ENCODE measurements at regions not wholly inside any gene's neighbourhood (a gene's known extent, or its start where the extent isn't known, plus 50 kb on each side); places are given as distances from the start of the nearest gene placed in this dataset.

GRCh38 chr2:66683064-66683463 lies 248.1 kb downstream of the MEIS1 start:
- peaks cover 3% of the 10 kb centered on the region for H3K4me1 ChIP-seq (ENCODE audit: control insufficient read depth, insufficient read depth, low read length)
- no peaks in the 10 kb centered on the region for H3K36me3 ChIP-seq (ENCODE audit: control insufficient read depth in 2 of 2, insufficient read depth in 1 of 2, low read length in 2 of 2)
- no peak overlapping the region for H3K27ac ChIP-seq (ENCODE audit: extremely low read depth, low read depth, low read length)
- CTCF ChIA-PET: no interaction called here
- H3K4me3 ChIP-seq (ENCODE audit: low read depth, low read length): no peak overlapping the region
- TF ChIP-seq ZNF398 (tag by site-specific recombination; IDR thresholded peaks at IDR 0.05): no peak
- TF ChIP-seq ZBTB7A (tag by site-specific recombination; IDR thresholded peaks at IDR 0.05; ENCODE audit: low read depth): no peak
- no peak for TF ChIP-seq ZNF157 (tag by site-specific recombination; IDR thresholded peaks at IDR 0.05)
- no peak for TF ChIP-seq ZSCAN5A (tag by site-specific recombination; IDR thresholded peaks at IDR 0.05)
- no peak for TF ChIP-seq ZNF19 (tag by site-specific recombination; IDR thresholded peaks at IDR 0.05; ENCODE audit: low read depth)
- no peak for TF ChIP-seq ZNF302 (tag by site-specific recombination; IDR thresholded peaks at IDR 0.05; ENCODE audit: low read depth)
- H3K9me3 ChIP-seq (ENCODE audit: control insufficient read depth, insufficient read depth, low read depth, low read length): no peaks in the 10 kb centered on the region
- POLR2A ChIA-PET: no interaction called here

- POLR2A ChIA-PET: no interaction called here
- H3K4me1 ChIP-seq (ENCODE audit: control insufficient read depth, insufficient read depth, low read length): peaks cover 3% of the 10 kb centered on the region
- TF ChIP-seq ZNF704 (tag by site-specific recombination; IDR thresholded peaks at IDR 0.05): no peak
- no peak for TF ChIP-seq ZBTB8A (tag by site-specific recombination; IDR thresholded peaks at IDR 0.05)
- no peak for TF ChIP-seq ZNF426 (tag by site-specific recombination; IDR thresholded peaks at IDR 0.05)
- no peak for TF ChIP-seq ZBTB26 (tag by site-specific recombination; optimal IDR thresholded peaks at IDR 0.05)
- no peak for TF ChIP-seq ZFP41 (tag by site-specific recombination; IDR thresholded peaks at IDR 0.05; ENCODE audit: borderline replicate concordance)
- no peak for TF ChIP-seq ZSCAN18 (tag by site-specific recombination; IDR thresholded peaks at IDR 0.05)
- TF ChIP-seq ZNF302 (tag by site-specific recombination; IDR thresholded peaks at IDR 0.05; ENCODE audit: low read depth): no peak
- TF ChIP-seq OVOL3 (tag by site-specific recombination; IDR thresholded peaks at IDR 0.05): no peak
- no peak for TF ChIP-seq GLIS2 (tag by site-specific recombination; IDR thresholded peaks at IDR 0.05)
- no peak for TF ChIP-seq ZNF211 (tag by site-specific recombination; IDR thresholded peaks at IDR 0.05; ENCODE audit: low read depth)
- TF ChIP-seq ZNF274 (IDR thresholded peaks at IDR 0.05; ENCODE audit: low read length): no peak
- no peak for TF ChIP-seq ZNF274 (tag by site-specific recombination; IDR thresholded peaks at IDR 0.05; ENCODE audit: borderline replicate concordance)
- no peak for TF ChIP-seq ZNF785 (tag by site-specific recombination; IDR thresholded peaks at IDR 0.05)
- no peak for TF ChIP-seq ZFP3 (tag by site-specific recombination; IDR thresholded peaks at IDR 0.05; ENCODE audit: low read depth)
- TF ChIP-seq ZNF610 (tag by site-specific recombination; IDR thresholded peaks at IDR 0.05; ENCODE audit: borderline replicate concordance): no peak
- no peak for TF ChIP-seq ZNF530 (tag by site-specific recombination; IDR thresholded peaks at IDR 0.05; ENCODE audit: low read depth)
- no peak for TF ChIP-seq ZNF600 (tag by site-specific recombination; IDR thresholded peaks at IDR 0.05)
- TF ChIP-seq PRDM6 (tag by site-specific recombination; IDR thresholded peaks at IDR 0.05): no peak
- no peak for TF ChIP-seq OSR2 (tag by site-specific recombination; IDR thresholded peaks at IDR 0.05)
- TF ChIP-seq ZNF623 (tag by site-specific recombination; IDR thresholded peaks at IDR 0.05): no peak
- no peak for TF ChIP-seq ZNF19 (tag by site-specific recombination; IDR thresholded peaks at IDR 0.05; ENCODE audit: low read depth)
- H3K27ac ChIP-seq (ENCODE audit: extremely low read depth, low read depth, low read length): no peak overlapping the region
- no peak overlapping the region for H3K4me3 ChIP-seq (ENCODE audit: low read depth, low read length)
- H3K36me3 ChIP-seq (ENCODE audit: control insufficient read depth in 2 of 2, insufficient read depth in 1 of 2, low read length in 2 of 2): no peaks in the 10 kb centered on the region
- no peaks in the 10 kb centered on the region for H3K9me3 ChIP-seq (ENCODE audit: control insufficient read depth, insufficient read depth, low read depth, low read length)
- CTCF ChIA-PET: no interaction called here
Observed at GRCh38 chr2:66683599-66683998, 248.7 kb downstream of the MEIS1 start.
